ENCODE measurements at regions not wholly inside any gene's neighbourhood (a gene's known extent, or its start where the extent isn't known, plus 50 kb on each side); places are given as distances from the start of the nearest gene placed in this dataset.

DNA sequence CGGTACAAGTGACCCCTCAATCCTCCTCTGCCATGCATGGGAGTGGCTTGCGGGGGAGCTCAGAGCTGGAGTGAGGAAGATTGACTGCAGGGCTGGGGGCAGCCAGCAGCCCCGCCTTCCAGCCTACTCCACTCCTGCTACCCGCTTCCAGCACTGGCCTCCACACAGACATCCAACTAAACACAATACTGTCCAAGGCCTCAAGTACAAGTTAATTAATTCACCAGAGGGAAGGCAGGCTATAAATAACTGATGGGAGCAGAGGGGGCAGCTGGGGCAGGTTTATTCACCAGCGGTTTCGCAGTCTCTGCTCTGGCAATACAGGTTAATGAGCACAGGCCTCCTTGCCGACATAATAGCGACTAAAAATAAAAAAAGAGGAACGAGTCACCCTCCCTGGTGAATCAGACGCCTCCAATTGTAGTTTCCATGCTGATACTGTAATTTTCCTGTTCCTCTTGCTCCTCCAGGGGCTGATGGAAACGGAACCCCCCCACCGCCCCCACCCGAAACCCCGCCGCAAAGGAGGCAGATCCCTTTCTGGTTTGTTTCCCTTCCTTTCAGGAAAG is 166.4 kb upstream of the TLE3 start:
- no peak for TF ChIP-seq GATAD2B (conservative IDR thresholded peaks at IDR 0.05; ENCODE audit: low read depth)
- TF ChIP-seq EP300 (IDR thresholded peaks at IDR 0.05; ENCODE audit: borderline replicate concordance in 1 of 2, control insufficient read depth in 1 of 2, low read depth in 2 of 2, low read length in 2 of 2): no peak; a peak in 1 of 4 replicates
- TF ChIP-seq POLR2A (IDR thresholded peaks at IDR 0.05; ENCODE audit: low read depth, low read length): no peak
- TF ChIP-seq, protein P1, sequence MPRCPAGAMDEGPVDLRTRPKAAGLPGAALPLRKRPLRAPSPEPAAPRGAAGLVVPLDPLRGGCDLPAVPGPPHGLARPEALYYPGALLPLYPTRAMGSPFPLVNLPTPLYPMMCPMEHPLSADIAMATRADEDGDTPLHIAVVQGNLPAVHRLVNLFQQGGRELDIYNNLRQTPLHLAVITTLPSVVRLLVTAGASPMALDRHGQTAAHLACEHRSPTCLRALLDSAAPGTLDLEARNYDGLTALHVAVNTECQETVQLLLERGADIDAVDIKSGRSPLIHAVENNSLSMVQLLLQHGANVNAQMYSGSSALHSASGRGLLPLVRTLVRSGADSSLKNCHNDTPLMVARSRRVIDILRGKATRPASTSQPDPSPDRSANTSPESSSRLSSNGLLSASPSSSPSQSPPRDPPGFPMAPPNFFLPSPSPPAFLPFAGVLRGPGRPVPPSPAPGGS (IDR thresholded peaks at IDR 0.05; ENCODE audit: borderline replicate concordance, insufficient read depth, low read depth, low read length, poor library complexity, severe bottlenecking): no peak
